Inflammatory macrophage treated with lipopolysaccharide for 1 hour (primary cell): ENCODE measurements at regions not wholly inside any gene's neighbourhood (a gene's known extent, or its start where the extent isn't known, plus 50 kb on each side); places are given as distances from the start of the nearest gene placed in this dataset.
"Not testable (repeated sequence)": the region's sequence is repeated elsewhere in the genome, so short reads cannot be mapped to it uniquely, and the experiment has no call there.

Experiments
- DNase-seq, 2 donors: peaks; one replicate each; pipeline ENCODE4 v3.0.0-alpha.2; 2020 to 2022

DNA sequence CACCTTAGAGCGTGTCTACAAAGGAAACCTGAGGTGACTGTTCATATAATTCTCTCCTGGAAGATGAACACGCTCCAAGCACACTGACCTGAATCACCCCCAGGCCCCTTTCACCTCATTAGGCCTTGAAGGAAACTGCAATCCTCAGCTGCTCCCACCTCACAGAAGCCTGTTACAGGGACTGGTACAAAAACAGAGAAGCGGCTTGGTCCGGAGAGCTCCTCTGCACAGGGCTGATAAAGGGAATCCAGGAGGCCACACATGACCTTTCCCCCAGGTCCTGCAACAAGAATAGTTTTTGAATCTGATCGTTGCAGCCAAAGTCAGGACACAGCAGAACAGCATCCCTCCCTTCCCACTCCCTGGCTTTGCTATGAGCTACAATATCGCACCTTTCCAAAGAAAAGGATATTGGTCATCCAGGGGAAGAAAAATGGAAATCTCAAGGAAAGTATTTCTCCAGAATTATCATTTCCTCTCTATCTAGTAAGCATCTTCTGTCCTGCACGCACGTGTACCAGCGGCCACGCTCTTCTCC, 666.7 kb downstream of the UQCRFS1 start:
- DNase-seq: no peak

DNA sequence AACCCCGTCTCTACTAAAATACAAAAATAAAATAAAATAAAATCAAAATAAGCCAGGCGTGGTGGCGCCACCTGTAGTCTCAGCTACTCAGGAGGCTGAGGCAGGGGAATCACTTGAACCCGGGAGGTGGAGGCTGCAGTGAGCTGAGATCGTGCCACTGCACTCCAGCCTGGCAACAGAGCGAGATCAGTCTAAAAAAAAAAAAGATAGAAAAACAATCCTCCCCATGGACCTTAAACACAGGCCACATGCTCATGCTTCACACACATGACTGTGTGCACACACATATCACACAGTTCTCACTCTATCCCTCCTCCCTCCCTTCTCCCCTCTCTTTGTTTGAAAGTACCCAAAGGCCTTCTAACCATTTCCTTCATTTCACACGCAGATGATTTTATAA, 667.6 kb downstream of the UQCRFS1 start:
- DNase-seq: not testable (repeated sequence)

DNA sequence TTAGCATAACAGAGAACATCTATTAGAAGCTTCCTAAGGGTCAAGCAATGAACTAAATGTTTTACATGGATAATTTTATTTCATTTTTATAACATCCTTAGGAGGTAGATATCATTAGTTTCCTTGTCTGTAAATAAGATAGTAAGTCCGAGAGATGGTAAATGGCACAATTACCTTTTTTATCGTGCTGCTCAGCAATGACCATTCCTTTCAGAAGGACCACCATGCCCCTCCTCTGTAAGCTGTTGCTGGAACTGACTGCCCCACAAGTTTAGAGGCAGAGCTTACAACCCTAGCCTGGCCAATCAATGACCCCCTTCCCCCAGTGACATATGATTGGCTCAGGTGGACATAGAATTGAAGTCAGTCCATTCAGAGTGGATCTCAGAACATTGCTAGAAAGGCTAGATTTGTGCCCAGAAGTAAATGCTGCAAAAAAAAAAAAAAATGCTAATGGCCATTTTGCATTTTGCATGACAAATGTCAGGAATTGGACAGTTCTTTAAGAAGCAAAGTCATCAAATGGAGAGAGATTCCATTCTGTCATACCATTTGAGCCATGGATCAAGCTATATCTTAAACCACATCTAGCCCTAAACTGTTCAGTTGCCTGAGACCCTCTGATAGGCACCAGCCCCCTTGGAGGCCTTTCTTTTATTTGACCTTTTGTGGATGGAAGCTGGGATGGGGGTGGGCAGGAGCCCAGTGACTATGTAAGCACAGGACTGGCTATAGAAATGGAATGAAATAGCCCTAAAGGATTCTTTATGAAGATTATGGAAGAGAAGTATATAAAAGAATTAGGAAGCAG, 668.3 kb downstream of the UQCRFS1 start:
- DNase-seq: no peak

DNA sequence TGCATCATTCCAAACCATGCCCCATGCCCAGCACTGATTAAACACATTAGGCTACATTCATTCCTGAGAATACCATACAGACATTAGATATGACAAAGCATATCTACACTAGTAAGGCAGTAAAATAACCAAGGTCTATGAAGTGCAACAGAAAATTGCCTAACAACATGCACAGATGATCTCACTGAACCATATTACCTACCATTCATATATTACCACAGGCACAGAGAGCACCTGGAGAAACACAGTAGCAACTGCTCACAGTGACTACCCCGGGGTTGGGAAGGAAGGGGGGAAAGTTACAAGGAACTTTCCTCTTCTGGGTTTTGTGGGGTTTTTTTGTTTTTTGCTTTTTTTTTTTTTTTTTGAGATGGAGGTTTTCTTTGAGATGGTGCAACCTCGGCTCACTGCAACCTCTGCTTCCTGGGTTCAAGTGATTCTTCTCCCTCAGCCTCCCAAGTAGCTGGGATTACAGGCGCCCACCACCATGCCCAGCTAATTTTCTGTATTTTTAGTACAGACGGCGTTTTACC, 669.6 kb downstream of the UQCRFS1 start:
- DNase-seq: no peak

DNA sequence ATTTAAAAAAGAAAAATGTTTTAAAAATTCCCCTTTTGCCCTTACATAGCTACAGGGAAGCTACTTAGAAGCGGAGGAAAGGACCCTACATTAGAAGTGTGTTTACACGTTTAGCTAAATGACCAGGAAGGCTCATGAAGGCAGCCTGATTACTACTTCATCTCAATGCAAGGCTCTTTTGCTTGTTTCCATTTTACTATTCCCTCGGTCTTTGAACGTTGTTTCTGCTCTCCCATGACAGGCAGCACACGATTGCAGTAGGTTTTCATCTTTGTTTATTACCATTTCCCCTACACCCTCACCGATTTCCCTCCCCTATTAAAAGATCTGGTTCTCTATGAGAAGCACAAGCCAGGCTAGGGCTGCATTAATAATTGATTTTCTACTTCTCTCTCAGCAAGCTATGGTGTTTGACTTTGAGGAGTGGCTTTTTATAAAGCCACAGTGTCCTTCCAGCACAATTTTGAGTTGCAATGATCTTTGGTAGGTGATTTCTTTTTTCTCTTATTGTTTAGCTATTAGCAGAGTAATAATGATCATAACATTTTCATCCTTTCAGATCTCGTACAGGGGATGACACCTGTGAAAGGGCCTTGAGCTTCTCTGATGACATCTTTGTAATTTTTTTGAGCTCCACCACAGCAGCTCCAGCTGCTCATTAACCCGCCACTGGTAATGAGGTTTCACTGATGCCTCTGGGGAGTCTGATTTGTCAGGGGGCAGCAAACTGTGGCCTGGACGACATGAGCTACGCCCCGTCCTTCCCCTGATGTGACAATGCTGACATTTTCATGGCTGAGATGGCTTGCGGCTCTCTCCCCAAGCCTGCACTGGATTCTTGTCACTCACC, 670.3 kb downstream of the UQCRFS1 start:
- DNase-seq: no peak

DNA sequence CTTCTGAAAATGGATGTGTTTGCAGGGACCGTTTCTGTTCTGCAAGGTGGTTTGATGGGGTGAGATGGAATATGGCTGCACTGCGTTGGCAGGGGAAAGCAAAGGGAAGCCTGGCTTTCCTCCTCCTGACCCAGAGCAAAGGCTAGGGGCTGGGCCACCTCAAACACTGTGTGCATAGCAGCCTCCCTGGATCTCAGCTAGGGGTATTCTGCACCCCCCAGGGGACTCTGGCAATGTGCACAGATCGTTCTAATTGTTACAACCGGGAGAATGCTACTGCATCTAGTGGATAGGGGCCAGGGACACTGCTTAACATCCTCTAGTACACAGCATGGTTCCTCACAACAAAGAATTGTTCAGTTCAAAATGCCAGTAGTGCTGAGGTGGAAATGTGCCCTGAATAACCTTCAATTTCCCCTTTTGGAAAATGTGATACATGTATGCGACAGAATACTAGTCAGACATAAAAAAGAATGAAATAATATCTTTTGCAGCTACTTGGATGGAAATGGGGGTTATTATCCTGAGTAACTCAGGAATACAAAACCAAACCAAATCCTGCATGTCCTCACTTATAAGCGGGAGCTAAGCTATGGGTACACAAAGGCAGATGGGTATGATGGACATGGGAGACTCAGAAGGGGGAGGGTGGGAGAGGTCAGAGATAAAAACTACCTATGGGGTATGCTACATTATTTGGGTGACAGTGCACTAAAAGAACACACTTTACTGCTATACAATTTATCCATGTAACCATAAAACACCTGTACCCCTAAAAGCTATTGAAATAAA, 671.2 kb downstream of the UQCRFS1 start:
- DNase-seq: no peak

DNA sequence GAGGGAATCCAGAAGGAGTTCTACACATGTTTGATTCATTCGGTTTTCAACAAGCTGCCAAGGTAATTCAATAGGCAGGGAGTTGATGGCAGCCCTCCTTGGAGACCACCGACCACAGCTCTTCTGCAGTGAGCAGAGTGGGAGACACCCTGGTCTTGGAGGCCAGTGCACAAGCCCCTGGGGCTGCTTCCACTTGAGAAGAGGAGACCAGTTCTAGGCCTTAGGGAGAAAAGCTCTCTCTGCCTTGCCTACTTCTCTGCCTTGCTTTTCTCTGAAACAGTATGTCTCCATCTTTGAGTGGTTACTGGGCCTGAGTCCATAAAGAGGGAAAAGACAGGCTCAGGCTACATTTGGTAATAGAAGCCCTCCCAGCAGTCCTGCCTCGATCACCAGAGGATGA, 671.9 kb downstream of the UQCRFS1 start:
- DNase-seq: no peak

DNA sequence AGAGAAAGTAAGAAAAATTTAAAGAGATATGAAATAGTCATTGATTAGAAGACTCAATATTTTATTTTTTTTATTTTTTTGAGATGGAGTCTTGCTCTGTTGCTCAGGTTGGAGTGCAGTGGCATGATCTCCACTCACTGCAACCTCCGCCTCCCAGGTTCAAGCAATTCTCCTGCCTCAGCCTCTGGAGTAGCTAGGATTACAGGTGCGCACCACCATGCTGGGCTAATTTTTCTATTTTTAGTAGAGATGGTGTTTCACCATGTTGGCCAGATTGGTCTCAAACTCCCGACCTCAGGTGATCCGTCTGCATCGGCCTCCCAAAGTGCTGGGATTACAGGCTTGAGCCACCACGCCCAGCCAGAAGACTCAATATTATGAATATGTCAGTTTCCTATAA, 672.6 kb downstream of the UQCRFS1 start:
- not testable (repeated sequence) for DNase-seq

DNA sequence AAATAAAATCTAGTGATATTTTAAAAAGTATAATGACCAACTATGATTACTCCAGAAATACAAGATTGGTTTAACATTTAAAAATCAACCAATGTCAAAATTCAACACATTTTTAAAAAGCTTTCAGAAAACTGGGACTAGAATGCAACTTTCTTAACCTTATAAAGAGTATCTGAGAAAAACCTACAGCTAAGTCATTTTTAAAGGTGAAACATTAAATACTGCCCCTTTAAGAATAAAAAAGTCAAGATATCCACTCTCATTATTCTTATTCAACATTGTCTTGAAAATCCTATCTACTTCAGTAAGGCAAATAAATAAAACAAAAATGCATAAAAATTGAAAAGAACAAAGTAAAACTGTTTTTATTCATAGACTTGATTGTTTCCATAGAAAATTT, 673.2 kb downstream of the UQCRFS1 start:
- no peak for DNase-seq

DNA sequence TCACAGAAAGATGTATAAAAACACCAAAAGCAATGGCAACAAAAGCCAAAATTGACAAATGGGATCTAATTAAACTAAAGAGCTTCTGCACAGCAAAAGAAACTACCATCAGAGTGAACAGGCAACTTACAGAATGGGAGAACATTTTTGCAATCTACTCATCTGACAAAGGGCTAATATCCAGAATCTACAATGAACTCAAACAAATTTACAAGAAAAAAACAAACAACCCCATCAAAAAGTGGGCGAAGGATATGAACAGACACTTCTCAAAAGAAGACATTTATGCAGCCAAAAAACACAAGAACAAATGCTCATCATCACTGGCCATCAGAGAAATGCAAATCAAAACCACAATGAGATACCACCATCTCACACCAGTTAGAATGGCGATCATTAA, 674.4 kb downstream of the UQCRFS1 start:
- DNase-seq: not testable (repeated sequence)

DNA sequence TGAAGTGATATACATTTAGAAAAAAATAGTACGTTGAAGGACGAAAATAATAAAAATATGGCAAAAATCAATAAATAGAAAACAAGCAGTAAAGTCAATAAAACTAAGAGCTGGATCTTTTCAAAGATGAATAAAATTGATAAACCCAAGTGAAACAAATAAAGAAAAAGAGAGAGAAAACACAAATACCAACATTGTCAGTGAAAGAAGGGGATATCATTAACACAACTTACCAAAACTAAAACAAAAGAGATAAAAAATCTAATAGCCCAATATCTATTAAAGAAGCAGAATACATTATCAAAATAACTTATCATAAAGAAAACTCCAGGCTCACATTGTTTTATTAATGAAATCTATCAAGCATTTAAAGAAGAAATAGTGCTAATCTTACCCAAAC, 675.1 kb downstream of the UQCRFS1 start:
- DNase-seq: no peak

DNA sequence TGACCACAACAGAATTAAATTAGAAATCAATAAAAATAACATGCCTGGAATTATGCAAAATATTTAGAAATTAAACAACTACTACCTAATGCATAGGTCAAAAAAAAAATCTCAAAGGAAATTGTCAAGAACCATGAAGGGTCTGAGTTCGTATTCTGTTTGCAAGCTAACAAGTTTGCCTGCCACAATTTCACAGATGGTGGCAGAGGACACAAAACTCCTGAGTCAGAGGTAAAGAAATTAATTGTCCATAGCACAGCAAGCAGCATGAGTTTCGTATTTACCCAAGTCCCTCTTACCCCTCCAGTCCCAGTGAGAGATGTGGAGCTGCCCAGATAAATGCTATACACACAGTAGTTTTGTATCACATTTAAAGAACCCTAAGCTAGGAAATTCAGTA, 675.9 kb downstream of the UQCRFS1 start:
- DNase-seq: no peak

DNA sequence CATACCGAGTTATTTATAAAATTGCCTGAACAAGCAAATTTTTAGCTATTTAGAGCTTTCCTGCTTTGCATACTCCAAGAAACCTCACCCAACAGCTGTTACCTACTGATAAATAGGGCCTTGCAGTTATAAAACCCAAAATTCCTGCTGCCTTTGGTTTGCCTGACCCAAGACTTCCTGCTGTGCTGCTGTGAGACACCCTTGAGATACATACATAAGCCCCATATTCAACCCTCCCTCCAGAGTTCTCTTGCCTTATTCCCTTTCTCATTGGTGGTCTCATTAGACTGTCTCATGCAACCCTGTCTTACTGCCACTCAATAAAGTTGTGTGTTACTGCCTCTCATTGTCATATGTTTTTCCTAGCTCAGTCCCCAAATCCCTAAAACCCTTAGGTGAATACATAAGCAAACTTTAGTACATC, 677.6 kb downstream of the UQCRFS1 start:
- no peak for DNase-seq

DNA sequence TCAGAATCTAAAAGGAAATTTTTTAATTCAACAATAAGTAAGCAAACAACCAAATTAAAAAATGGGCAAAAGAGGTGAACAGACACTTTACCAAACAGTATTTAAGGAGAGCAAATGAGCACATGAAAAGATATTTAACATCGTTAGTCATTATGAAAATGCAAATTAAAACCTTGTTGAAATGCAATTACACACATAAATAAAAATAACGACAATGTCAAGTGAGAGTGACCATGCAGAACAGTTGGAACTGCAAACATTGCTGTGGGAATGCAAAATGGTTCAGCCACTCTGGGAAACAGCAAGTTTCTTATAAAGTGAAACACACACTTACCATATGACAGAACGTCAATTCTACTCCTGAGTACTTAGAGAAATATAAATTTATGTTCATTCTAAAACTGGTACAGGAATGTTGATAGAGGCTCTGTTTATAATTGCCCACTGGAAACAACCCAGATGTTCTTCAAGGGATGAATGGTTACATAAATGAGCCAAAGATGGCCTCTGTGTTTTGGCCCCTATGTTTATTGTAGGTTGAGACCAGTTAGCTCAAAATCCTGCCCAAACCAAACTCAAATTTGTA, 678.1 kb downstream of the UQCRFS1 start:
- DNase-seq: no peak

DNA sequence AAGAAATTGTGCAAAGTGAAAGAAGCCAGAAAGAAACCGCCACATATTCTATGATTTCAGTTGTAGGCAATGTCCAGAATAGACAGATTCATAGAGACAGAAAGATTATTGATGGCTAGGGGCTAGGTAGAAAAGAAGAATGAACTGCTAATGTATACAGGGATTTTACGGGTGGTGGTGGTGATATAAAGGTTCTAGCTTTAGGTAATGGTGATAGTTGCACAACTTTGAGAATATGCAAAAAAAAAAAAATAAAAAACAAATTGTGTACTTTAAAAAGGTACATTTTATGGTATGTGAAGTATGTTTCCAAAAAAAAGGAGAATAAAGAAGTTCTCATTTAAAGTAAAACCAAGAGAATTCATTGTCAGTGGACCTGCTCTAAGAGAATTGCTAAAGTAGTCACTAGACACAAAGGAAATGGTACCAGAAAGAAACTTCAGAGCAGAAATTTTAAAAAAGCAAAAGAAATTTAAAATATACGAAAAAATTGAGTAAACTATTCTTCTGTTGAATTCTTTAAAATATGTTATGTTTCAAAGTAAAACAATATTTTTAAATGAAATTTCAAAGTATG, 680.1 kb downstream of the UQCRFS1 start:
- DNase-seq: no peak

DNA sequence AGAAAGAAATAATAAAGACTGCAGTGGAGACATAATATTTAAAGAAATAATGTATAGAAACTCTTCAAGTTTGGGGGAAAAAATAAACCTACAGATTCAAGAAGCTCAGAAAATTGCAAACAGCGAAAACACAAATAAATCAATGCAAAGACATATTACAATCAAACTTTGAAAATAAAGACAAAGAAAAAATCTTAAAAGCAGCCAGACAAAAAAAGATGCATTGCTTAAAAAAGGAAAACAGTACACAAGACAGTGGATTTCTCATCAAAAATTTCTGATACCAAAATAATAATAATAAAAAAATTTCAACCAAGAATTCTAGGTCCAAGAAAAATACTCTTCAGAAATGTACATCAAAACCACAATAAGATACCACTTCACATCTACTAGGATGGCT, 681.0 kb downstream of the UQCRFS1 start:
- no peak for DNase-seq

DNA sequence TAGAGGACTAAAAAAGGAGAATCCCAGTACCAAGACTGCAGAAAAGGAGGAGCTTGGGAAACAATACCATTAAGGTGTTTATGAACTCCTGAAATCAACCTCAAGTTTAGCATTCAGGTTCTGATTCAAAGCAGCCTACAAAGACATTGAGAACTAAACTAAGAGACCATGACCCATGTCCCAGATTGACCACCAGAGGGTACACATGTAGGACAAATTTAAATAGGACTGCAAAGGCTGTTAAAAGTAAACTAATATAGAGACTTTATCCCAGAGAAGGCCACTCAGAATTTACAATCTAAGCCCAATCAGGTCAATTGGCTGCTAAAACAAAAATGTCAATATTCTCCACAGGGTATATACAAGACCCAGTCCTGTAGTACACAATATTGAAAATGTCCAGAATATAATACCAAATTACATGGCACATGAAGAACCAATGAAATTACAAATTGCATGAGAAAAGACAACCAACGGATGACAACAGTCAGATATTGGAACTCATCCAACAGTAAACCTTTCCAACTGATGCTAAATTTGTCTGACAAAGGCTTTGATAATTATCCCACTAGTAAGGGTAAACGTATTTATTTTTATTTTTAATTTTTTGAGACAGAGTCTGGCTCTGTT, 682.4 kb downstream of the UQCRFS1 start:
- DNase-seq: no peak

DNA sequence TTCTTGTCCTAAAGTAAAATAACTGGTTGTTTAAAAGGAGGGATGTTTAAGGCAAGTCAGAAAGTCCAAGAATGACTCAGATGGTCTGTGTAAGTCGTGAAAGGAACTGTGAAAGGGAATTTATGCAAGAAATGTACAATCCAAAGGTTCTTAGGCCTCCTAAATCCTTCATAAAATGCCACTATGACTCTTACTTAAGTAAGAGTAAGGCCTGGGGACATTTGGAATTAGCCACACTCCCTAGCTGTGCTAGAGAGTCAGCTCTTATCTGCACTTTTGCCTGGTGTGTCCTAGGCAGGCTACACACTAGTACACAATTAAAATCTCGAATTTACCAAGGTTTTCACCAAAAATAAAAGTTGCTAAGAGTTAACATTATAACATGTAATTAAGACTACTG, 686.9 kb downstream of the UQCRFS1 start:
- DNase-seq: no peak

DNA sequence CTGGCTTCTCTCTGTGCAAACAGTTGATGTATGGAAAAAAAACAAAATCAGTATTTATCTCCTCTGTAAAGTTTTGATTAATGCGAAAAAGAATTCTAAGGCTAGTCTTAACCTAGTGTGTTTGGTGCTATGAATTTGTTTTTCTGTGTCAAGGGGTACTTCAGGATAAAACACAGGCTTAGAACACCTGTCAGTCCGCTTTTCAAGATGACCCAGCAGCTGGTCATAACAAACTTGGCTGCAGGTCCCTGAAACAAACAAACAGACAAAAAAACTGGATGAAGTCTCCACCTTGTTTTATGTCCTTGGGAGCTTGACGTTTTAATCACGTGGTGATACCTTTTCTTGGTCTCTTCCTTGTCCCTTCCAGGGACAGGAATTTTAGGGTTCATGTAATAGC, 689.3 kb downstream of the UQCRFS1 start:
- no peak for DNase-seq

DNA sequence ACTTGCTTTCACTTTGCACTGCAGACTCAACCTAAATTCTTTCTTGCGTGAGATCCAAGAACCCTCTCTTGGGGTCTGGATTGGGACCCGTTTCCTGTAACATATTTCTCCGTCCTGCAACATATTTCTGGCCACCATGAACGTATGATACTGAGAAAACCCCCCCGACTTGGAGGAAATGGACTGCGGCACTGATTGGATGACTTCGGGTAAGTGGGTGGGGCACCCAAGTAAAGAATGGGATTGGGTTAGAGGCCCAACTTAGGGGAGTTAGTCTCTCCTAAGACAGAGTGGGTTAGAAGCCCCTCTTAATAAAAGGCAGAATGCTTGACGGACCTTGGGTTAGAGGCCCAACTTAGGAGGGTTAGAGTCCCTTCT, 690.4 kb downstream of the UQCRFS1 start:
- DNase-seq: no peak
